CD4-positive, alpha-beta memory T cell (primary cell): ENCODE measurements at regions not wholly inside any gene's neighbourhood (a gene's known extent, or its start where the extent isn't known, plus 50 kb on each side); places are given as distances from the start of the nearest gene placed in this dataset.
"Not testable (repeated sequence)": the region's sequence is repeated elsewhere in the genome, so short reads cannot be mapped to it uniquely, and the experiment has no call there.

ENCODE experiments used
- CTCF ChIA-PET: fragments of 350-600 bp; sonication (Branson Sonifier 250); formaldehyde crosslinking; loops from one replicate; lab custom pipeline; 2021; ENCODE audit warnings: inconsistent platforms; ENCODE audit not compliant: partially characterized antibody; lab: Charles Lee
- POLR2A ChIA-PET: fragments of 350-600 bp; sonication (Branson Sonifier 250); formaldehyde crosslinking; loops from one replicate; lab custom pipeline; 2021; ENCODE audit not compliant: partially characterized antibody; lab: Charles Lee
- DNase-seq, 5 donors: peaks; one replicate each; pipeline versions ENCODE4 v3.0.0 to v3.0.0-alpha.2; 2020 to 2022; ENCODE audit warnings: mixed read lengths in 1 of 5
- H3K27ac ChIP-seq: one replicate; pipeline ENCODE4 v1.7.0; 2013; ENCODE audit warnings: low read depth, low read length
- H3K27me3 ChIP-seq: 2 replicates; pipeline ENCODE4 v1.7.0; 2013; ENCODE audit warnings: mild to moderate bottlenecking, low read length, moderate library complexity; ENCODE audit not compliant: insufficient read depth
- H3K36me3 ChIP-seq: 2 replicates; pipeline ENCODE4 v1.7.0; 2013; ENCODE audit warnings: mild to moderate bottlenecking, low read length, moderate library complexity; ENCODE audit not compliant: insufficient read depth
- H3K4me1 ChIP-seq: 2 replicates; pipeline ENCODE4 v1.7.0; 2013; ENCODE audit warnings: mild to moderate bottlenecking, low read length, moderate library complexity; ENCODE audit not compliant: insufficient read depth
- H3K4me3 ChIP-seq, 2 donors: one replicate each; pipeline ENCODE4 v1.7.0; 2013; ENCODE audit warnings: low read length in 2 of 2, mild to moderate bottlenecking in 1 of 2
- H3K9me3 ChIP-seq, 2 donors: one replicate each; pipeline ENCODE4 v1.7.0; 2013; ENCODE audit warnings: low read length in 2 of 2, control low read depth in 1 of 2; ENCODE audit not compliant: control insufficient read depth in 1 of 2
- H3K27ac Mint-ChIP-seq, 7 donors: one replicate each; pipeline ENCODE4 v1.8.0; 2020 to 2021; ENCODE audit warnings: mixed read lengths in 7 of 7, mild to moderate bottlenecking in 6 of 7, inconsistent platforms in 3 of 7, moderate library complexity in 3 of 7
- H3K27me3 Mint-ChIP-seq, 2 donors: one replicate each; pipeline ENCODE4 v1.8.0; 2020 to 2021; ENCODE audit warnings: mixed read lengths in 2 of 2
- H3K36me3 Mint-ChIP-seq, 2 donors: one replicate each; pipeline ENCODE4 v1.8.0; 2020 to 2021; ENCODE audit warnings: mixed read lengths in 2 of 2, inconsistent platforms in 1 of 2, mild to moderate bottlenecking in 1 of 2
- H3K4me1 Mint-ChIP-seq, 4 donors: one replicate each; pipeline ENCODE4 v1.8.0; 2020 to 2021; ENCODE audit warnings: mixed read lengths in 4 of 4, mild to moderate bottlenecking in 1 of 4
- H3K4me3 Mint-ChIP-seq, 8 donors: one replicate each; pipeline ENCODE4 v1.8.0; 2020 to 2021; ENCODE audit warnings: mixed read lengths in 8 of 8, mild to moderate bottlenecking in 7 of 8, moderate library complexity in 6 of 8, inconsistent platforms in 3 of 8
- H3K9me3 Mint-ChIP-seq, 8 donors: one replicate each; pipeline ENCODE4 v1.8.0; 2020 to 2021; ENCODE audit warnings: mixed read lengths in 8 of 8, mild to moderate bottlenecking in 5 of 8, inconsistent platforms in 3 of 8, moderate library complexity in 1 of 8
- intact Hi-C: fragments of 100-400 bp; cut with micrococcal nuclease; formaldehyde crosslinking; loops from one replicate; pipeline ENCODE4 v1.15.1; 2023

DNA sequence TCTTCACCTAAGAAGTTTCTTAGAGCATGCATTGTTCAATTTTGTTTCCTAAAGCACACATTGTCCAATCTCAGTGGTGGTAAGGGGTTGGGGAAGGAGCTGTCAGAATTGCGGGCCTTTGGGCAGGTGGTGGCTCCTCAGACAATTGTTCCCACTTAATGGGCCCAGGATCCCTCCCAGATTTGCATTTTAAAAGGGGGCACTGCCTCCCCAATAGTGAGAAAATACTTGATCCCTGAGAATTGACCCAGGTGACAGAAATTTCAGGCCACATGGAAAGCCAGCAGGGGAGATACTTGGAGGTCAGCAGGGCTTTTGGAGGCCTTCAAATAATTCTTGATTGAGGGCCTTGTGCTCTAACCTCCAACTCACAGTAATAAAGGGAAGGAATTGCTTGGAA, 217.1 kb downstream of the ZNF674 start:
- H3K27me3 Mint-ChIP-seq, result no peaks in the 10 kb centered on the region
- no peaks in the 10 kb centered on the region for H3K36me3 Mint-ChIP-seq
- H3K27ac Mint-ChIP-seq, result no peak overlapping the region
- Histone ChIP-seq H3K27me3 (no peaks in the 10 kb centered on the region), H3K36me3 (no peaks in the 10 kb centered on the region), H3K4me1 (peaks cover 17% of the 10 kb centered on the region), H3K27ac (no peak overlapping the region), H3K4me3 (no peak overlapping the region), H3K9me3 (no peaks in the 10 kb centered on the region)
- CTCF ChIA-PET, result no interaction called here
- H3K9me3 Mint-ChIP-seq, result no peaks in the 10 kb centered on the region
- DNase-seq, result no peak
- no peak overlapping the region for H3K4me3 Mint-ChIP-seq
- H3K4me1 Mint-ChIP-seq, result peaks cover 9 to 24% (median 22%) of the 10 kb centered on the region in 4 donors
- POLR2A ChIA-PET, result no interaction called here
- intact Hi-C loops, result loop anchor here (10.0 kb wide), 1 partner anchor 523 kb away; no protein-coding TSS in a partner anchor

DNA sequence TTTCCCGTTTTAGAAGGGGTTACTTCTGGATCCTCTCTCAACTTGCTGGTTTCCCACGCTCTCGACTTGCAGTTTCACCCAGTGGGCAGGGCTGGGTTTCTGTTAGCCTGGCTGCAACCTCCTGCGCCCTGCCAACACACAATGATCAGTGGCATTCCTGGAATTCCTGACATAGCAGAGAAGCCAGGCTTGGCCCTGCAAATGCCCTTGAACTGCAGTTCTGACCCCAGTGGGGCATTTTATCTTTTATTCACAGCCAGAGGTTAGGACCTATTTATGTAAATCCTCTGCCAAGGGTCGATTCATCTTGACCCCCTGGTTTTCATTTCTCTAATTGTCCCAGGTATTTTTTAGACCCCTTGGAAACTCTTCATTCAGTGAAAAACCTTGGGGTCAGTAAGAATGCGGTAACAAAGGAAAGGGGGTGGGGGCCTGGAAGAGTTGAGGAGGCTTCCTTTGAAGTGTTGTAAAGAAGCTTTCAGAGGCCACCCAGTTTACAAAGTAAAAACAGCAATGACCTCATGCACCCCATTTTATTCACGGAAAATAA, 217.6 kb downstream of the ZNF674 start:
- Histone ChIP-seq H3K9me3 (no peaks in the 10 kb centered on the region), H3K27ac (no peak overlapping the region), H3K27me3 (no peaks in the 10 kb centered on the region), H3K36me3 (no peaks in the 10 kb centered on the region), H3K4me3 (no peak overlapping the region), H3K4me1 (peaks cover 18% of the 10 kb centered on the region)
- no peaks in the 10 kb centered on the region for H3K36me3 Mint-ChIP-seq
- H3K9me3 Mint-ChIP-seq, result no peaks in the 10 kb centered on the region
- peak overlapping the region in 1 of 7 donors; percentile 3 for H3K27ac Mint-ChIP-seq
- ChIA-PET POLR2A (no interaction called here), CTCF (no interaction called here)
- DNase-seq, result no peak
- H3K27me3 Mint-ChIP-seq, result no peaks in the 10 kb centered on the region
- peaks cover 9 to 29% (median 25%) of the 10 kb centered on the region in 4 donors for H3K4me1 Mint-ChIP-seq
- peak overlapping the region in 4 of 8 donors; percentile 4 to 70 (median 30) for H3K4me3 Mint-ChIP-seq
- intact Hi-C loops, result loop anchor here (10.0 kb wide), 1 partner anchor 523 kb away; no protein-coding TSS in a partner anchor

DNA sequence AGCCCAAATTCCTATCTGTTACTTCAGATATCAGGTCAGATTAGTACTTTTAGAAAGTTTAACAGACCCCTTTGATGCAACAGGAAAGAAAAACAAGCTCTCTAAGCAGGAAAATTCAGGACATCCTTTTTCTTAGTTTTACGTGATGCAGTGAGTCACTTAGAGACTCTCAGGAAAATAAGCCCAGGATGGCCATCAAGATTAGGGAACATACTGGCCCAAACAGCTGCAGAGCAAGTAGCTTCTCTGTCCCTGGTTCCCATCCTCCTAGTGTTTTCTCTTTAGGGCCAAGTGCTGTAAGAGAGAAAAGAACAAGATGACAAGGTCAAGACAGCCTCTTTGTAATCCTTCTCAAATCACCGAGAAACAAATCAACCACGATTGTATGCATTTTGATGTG, 219.1 kb downstream of the ZNF674 start:
- peaks cover 31% of the 10 kb centered on the region for H3K4me1 ChIP-seq
- no peaks in the 10 kb centered on the region for H3K9me3 ChIP-seq
- ChIA-PET POLR2A (no interaction called here), CTCF (no interaction called here)
- no peak overlapping the region for H3K27ac ChIP-seq
- DNase-seq, result no peak
- peak overlapping the region in 1 of 7 donors; percentile 2 for H3K27ac Mint-ChIP-seq
- no peaks in the 10 kb centered on the region for H3K27me3 ChIP-seq
- H3K27me3 Mint-ChIP-seq, result no peaks in the 10 kb centered on the region
- intact Hi-C loops, result loop anchor here (10.0 kb wide), 1 partner anchor 521 kb away; no protein-coding TSS in a partner anchor
- no peaks in the 10 kb centered on the region for H3K36me3 ChIP-seq
- peaks cover 14 to 42% (median 29%) of the 10 kb centered on the region in 4 donors for H3K4me1 Mint-ChIP-seq
- H3K36me3 Mint-ChIP-seq, result no peaks in the 10 kb centered on the region
- H3K4me3 Mint-ChIP-seq, result no peak overlapping the region
- no peak overlapping the region for H3K4me3 ChIP-seq
- no peaks in the 10 kb centered on the region for H3K9me3 Mint-ChIP-seq

DNA sequence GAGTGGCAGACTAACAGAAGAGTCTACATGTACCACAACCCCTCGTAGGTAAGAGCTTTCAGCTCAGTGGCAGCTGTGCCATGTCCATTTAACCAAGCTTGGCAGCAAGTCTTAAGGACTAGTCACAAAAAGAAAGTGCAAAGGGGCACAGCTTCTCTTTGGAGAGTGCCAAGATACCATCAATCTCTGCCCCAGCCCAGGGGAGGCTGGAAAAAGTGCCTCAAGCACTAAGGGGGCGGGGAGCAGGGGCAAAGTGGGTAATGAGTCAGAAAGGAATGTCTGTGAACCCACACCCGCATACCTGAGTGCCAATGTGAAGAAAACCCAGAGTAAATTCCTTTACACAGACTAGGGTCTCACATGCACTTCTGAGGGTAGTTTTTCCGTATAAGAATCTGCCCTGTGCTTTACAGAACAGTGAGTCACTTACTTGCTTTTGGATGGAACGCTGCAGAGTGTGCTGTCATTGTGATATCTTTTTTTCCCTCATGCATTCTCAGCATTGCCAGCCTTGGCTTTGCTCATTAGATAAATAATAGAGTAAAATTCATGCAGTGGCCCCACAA, 219.8 kb downstream of the ZNF674 start:
- Histone ChIP-seq H3K9me3 (no peaks in the 10 kb centered on the region), H3K4me1 (peaks cover 38% of the 10 kb centered on the region), H3K36me3 (no peaks in the 10 kb centered on the region), H3K27me3 (no peaks in the 10 kb centered on the region), H3K4me3 (no peak overlapping the region), H3K27ac (no peak overlapping the region)
- POLR2A ChIA-PET, result no interaction called here
- DNase-seq, result peak in 1 of 5 donors; percentile 41
- Mint-ChIP-seq H3K36me3 (no peaks in the 10 kb centered on the region), H3K9me3 (no peaks in the 10 kb centered on the region), H3K27ac (peak overlapping the region in 3 of 7 donors; percentile 1 to 27 (median 19)), H3K4me1 (peaks cover 20 to 49% (median 35%) of the 10 kb centered on the region in 4 donors), H3K4me3 (peak overlapping the region in 2 of 8 donors; percentile 37 to 39), H3K27me3 (no peaks in the 10 kb centered on the region)
- CTCF ChIA-PET, result no interaction called here
- intact Hi-C loops, result loop anchor here (10.0 kb wide), 1 partner anchor 521 kb away; no protein-coding TSS in a partner anchor

DNA sequence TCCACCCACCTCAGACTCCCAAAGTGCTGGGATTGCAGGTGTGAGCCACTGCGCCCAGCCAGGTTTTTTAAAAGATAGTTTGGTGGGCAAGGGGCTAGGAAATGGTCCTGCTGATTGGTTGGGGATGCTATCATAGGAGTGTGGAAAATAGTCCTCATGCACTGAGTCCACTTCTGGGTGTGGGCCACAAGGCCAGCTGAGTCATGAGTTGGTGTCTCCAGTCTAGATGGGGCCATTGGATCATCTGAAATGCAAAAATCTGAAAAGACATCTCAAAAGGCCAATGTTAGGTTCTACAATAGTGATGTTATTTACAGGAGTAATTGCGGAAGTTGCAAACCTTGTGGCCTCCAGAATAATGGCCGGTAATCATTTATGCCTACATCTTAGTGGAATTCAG, 221.1 kb downstream of the ZNF674 start:
- intact Hi-C loops, result loop anchor here (10.0 kb wide), 1 partner anchor 519 kb away; no protein-coding TSS in a partner anchor
- ChIA-PET POLR2A (no interaction called here), CTCF (no interaction called here)
- Histone ChIP-seq H3K36me3 (no peaks in the 10 kb centered on the region), H3K27me3 (no peaks in the 10 kb centered on the region), H3K27ac (no peak overlapping the region), H3K4me1 (peaks cover 51% of the 10 kb centered on the region), H3K9me3 (no peaks in the 10 kb centered on the region), H3K4me3 (no peak overlapping the region)
- Mint-ChIP-seq H3K36me3 (no peaks in the 10 kb centered on the region), H3K27me3 (no peaks in the 10 kb centered on the region), H3K4me3 (no peak overlapping the region), H3K4me1 (peaks cover 26 to 62% (median 45%) of the 10 kb centered on the region in 4 donors), H3K27ac (no peak overlapping the region), H3K9me3 (no peaks in the 10 kb centered on the region)
- no peak for DNase-seq

DNA sequence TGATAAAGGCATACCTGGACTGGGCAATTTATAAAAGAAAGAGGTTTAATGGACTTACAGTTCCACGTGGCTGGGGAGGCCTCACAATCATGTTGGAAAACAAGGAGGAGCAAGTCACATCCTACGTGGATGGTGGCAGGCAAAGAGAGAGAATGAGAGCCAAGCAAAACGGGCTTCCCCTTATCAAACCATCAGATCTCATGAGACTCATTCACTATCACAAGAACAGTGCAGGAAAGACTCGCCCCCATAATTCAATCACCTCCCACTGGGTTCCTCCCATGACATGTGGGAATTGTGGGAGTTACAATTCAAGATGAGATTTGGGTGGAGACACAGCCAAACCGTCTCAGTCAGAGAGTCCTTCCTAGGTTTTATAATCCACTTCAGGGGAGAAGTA, 222.3 kb downstream of the ZNF674 start:
- H3K9me3 ChIP-seq, DNase-seq, H3K4me3 ChIP-seq, H3K27me3 Mint-ChIP-seq, H3K27ac Mint-ChIP-seq, H3K27ac ChIP-seq, H3K36me3 Mint-ChIP-seq, H3K4me3 Mint-ChIP-seq, H3K36me3 ChIP-seq, H3K9me3 Mint-ChIP-seq, CTCF ChIA-PET, H3K27me3 ChIP-seq: not testable (repeated sequence)
- intact Hi-C loops, result loop anchor here (10.0 kb wide), 1 partner anchor 518 kb away; no protein-coding TSS in a partner anchor
- H3K4me1 ChIP-seq, result peaks cover 60% of the 10 kb centered on the region
- POLR2A ChIA-PET, result interaction anchor here (1.4 kb wide), 1 partner anchor 516 kb away, joined by 5 read pairs; no protein-coding TSS in a partner anchor
- H3K4me1 Mint-ChIP-seq, result peaks cover 26 to 63% (median 50%) of the 10 kb centered on the region in 4 donors

DNA sequence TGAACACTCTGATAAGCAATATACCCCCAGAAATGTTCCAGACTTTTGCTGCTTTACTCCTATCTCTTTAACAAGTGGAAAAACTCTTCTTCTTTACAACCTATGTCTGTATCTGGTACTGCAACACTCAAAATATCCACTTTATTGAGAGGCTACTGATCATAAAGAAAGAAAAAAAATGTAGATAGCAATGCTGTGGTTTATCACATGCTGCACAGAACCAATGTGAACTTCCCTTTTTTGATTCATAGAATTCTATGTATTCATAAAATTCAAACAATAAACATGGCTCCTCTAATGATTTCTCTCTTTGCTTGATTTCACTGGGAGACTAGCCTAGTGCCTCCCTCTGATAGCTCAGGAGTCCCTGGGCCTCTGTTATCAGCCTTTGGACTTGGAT, 223.5 kb downstream of the ZNF674 start:
- Mint-ChIP-seq H3K27me3 (no peaks in the 10 kb centered on the region), H3K4me3 (no peak overlapping the region), H3K27ac (peak overlapping the region in 2 of 7 donors; percentile 8 to 73), H3K9me3 (peaks cover 0 to 1% (median 0%) of the 10 kb centered on the region in 8 donors), H3K36me3 (no peaks in the 10 kb centered on the region), H3K4me1 (peaks cover 21 to 63% (median 49%) of the 10 kb centered on the region in 4 donors)
- ChIA-PET CTCF (no interaction called here), POLR2A (interaction anchor here (1.4 kb wide), 1 partner anchor 515 kb away, joined by 5 read pairs; no protein-coding TSS in a partner anchor)
- Histone ChIP-seq H3K4me1 (peaks cover 60% of the 10 kb centered on the region), H3K27me3 (no peaks in the 10 kb centered on the region), H3K9me3 (no peaks in the 10 kb centered on the region), H3K27ac (no peak overlapping the region), H3K4me3 (no peak overlapping the region), H3K36me3 (no peaks in the 10 kb centered on the region)
- intact Hi-C loops, result loop anchor here (10.0 kb wide), 1 partner anchor 517 kb away; no protein-coding TSS in a partner anchor
- no peak for DNase-seq
